Inferior parietal cortex (tissue), 1 donor: ENCODE measurements at regions not wholly inside any gene's neighbourhood (a gene's known extent, or its start where the extent isn't known, plus 50 kb on each side); places are given as distances from the start of the nearest gene placed in this dataset.
"Not testable (repeated sequence)": the region's sequence is repeated elsewhere in the genome, so short reads cannot be mapped to it uniquely, and the experiment has no call there.

ENCODE experiments used
- DNase-seq: peaks from one replicate; pipeline ENCODE4 v3.0.0-alpha.2; 2016; ENCODE audit errors: extremely low spot score

- DNase-seq = no peak
Measured at GRCh38 chr16:82301146-82301755, 131.2 kb upstream of the MPHOSPH6 start.

GRCh38 chr16:82300374-82300951 is 130.4 kb upstream of the MPHOSPH6 start:
- no peak for DNase-seq

DNA sequence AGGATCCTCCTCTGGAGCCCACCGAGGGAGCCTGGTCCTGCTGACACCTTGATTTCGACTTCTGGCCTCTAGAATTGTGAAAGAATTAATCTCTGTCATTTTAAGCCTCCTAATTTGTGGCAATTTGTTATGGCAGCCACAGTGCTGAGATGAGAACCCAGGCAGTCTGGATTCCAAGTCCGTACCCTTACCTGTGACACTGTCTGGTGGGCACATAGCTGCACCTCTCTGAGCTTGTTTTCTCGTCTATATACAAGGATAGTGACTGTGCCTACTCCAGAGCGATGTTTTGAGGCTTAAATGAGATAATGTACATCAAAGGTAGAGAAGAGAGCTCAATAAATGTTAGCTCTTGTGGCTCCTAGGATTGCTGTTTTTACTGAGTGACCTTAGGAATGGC is 128.4 kb upstream of the MPHOSPH6 start:
- DNase-seq = no peak

GRCh38 chr16:82295290-82296201 is 125.5 kb upstream of the MPHOSPH6 start:
- no peak for DNase-seq

DNA sequence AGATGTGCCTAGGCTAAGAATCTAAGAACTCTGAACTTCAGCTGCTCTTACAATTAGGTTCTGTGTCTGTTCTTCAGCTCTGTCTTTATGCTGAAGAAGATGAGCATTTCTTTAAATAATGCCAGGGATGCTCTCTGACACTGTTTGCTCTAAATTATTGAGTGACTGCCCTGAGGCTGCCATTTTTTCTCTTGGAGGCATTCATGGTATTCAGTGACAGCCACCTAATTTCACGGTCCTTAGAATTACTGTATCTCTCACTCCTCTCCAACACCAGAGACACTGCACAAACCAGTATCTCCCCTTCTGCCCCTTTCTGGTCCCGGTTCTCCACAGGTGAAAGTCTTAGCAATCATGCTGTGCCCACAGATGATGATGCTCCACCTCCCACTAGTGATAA is 123.6 kb upstream of the MPHOSPH6 start:
- DNase-seq = no peak

DNA sequence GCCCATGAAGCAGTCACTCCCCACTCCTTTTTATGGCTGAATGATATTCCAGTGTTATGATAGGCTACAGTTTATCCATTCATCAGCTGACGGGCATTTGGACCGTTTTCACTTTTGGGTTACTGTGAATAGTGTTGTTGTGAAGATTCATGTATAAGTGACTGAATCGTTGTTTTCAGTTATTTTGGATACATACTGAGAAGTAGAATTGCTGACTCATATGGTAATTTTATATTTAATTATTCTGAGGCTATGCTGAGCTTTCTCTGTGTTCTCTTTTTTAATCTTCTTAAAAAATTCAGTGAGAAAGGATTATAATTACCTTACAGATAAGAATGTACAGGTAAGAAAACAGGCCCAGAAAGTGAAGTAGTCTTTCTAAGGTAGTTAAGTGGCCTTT is 117.9 kb upstream of the MPHOSPH6 start:
- no peak for DNase-seq

- DNase-seq = no peak
Measured at GRCh38 chr16:82282662-82283061, 112.6 kb upstream of the MPHOSPH6 start.

DNA sequence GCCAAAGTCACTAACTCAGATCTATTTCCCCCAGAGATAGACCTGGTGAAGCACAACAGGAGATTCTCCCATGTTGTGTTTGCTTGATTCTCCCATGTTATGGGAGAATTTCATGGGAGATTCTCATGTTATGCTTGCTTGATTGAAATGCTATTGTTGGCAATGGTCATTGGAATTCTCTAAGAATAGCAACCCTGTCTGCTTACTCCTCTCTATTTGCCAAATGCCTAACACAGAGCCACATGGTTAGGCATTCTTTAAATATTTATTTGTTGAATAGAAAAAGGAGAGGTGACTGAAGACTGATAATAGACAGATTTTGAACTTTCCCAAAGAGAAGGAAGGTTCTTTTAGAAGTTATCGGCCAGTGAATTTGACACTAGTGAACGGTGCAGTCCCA is 111.5 kb upstream of the MPHOSPH6 start:
- no peak for DNase-seq

DNA sequence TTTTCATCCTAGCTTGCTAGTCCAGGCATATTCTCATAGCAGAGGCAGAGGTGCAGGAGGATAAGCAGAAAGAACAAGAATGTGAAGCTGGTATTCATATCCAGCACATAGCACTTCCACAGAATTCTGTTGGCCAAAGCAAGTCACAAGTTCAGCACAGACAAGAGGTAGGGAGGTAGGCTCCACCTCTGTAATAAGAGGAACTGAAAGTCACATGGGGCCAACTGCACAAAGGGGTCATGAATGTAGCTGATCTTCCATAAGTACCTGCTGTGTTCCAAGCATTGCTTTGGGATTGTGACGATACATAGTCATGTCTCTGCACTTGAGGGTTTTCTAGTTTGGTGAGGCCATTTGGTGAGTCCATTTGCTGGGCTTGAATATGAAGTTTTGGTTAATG is 110.8 kb upstream of the MPHOSPH6 start:
- no peak for DNase-seq

DNA sequence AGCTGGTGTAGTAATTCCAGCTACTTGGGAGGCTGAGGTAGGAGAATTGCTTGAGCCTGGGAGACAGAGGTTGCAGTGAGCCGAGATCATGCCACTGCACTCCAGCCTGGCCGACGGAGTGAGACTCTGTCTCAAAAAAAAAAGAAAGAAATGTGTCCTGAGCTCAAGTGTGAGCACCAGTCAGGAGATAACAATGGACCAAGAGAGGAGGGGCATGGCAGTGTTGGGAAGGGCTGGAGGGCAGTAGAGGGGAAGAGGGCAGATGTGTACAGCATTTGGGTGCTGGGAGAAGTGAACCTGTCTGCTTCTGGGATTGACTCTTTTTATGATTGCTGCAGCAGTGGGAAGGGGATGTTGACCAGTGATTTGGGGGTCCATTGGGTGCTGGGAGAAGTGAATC is 105.3 kb upstream of the MPHOSPH6 start:
- DNase-seq = not testable (repeated sequence)

DNA sequence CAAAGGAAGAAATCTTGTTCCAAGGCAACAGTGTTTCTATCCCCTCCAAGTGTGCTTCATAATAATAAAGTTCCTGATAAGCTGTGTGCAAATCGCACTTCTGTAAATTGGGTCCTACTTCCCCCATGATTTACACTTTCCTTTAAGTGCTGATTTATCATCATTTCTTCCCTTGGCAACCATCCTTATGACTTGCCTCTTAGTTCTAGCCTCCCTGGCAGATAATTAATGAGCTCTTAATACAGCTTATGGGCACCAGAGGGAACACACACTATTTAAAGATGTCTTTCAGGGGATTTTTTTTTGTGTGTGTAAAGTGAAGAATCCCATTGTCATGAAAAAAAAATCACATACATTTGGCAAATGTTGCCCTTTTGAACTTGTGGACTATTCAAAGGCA is 101.6 kb upstream of the MPHOSPH6 start:
- no peak for DNase-seq

GRCh38 chr16:82267675-82268074 is 97.7 kb upstream of the MPHOSPH6 start:
- not testable (repeated sequence) for DNase-seq

DNA sequence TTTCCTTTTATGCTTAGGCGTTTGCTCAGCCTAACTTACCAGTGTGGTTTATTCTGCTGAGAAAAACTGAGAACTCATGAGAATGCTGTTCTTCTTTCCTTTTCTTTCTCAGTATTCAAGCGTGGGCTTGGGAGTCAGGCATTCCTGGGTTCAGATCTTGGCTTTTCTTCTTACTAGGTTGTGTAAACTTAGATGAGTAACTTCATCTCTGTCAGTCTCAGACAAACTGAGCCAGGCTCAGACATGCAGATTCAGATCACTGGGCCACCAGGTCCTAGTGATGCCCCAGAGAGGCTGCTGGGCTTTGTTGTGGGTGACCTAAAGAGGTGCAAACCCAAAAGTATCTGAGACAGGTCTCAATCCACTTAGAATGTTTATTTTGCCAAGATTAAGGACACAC is 95.8 kb upstream of the MPHOSPH6 start:
- no peak for DNase-seq

GRCh38 chr16:82264756-82265155 is 94.7 kb upstream of the MPHOSPH6 start:
- DNase-seq = peak; percentile 6

DNA sequence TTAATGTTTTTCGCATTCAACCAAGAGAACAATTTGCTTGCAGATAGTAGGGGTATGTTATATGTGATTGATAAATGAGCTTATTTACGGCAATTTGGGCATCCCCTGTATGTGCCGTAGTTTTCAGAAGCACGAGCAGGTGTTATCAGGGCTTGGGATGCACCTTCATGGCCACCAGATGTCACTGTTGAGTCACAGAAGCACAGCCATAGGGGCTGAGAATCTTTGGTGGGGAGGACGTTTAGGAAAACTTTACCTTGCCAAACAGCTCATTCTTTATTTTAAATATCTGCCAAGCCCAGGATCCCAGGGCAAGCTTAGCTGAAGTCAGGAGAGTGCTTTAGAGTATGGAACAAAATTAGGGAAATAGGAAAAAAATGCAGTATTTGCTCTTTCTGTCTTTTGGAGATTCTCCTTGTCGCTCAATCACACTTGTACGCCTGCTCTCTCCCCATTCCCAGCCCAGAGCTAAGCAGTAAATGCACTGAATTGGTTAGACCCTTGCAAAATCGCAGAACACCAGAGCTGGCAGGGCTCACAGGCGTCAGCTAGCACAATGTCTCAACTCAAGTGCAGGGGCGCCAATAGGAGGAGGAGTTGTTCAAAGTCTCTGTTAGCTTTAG is 93.6 kb upstream of the MPHOSPH6 start:
- peak; percentile 92 for DNase-seq

GRCh38 chr16:82262244-82262643 is 92.2 kb upstream of the MPHOSPH6 start:
- DNase-seq = no peak

- no peak for DNase-seq
Measured at GRCh38 chr16:82260212-82260795, 90.3 kb upstream of the MPHOSPH6 start.

- no peak for DNase-seq
Measured at GRCh38 chr16:82259731-82260130, 89.7 kb upstream of the MPHOSPH6 start.

- DNase-seq = no peak
Measured at GRCh38 chr16:82257990-82258389, 88.0 kb upstream of the MPHOSPH6 start.

GRCh38 chr16:82252582-82252981 is 82.6 kb upstream of the MPHOSPH6 start:
- DNase-seq = no peak

GRCh38 chr16:82248677-82249076 is 78.7 kb upstream of the MPHOSPH6 start:
- no peak for DNase-seq

DNA sequence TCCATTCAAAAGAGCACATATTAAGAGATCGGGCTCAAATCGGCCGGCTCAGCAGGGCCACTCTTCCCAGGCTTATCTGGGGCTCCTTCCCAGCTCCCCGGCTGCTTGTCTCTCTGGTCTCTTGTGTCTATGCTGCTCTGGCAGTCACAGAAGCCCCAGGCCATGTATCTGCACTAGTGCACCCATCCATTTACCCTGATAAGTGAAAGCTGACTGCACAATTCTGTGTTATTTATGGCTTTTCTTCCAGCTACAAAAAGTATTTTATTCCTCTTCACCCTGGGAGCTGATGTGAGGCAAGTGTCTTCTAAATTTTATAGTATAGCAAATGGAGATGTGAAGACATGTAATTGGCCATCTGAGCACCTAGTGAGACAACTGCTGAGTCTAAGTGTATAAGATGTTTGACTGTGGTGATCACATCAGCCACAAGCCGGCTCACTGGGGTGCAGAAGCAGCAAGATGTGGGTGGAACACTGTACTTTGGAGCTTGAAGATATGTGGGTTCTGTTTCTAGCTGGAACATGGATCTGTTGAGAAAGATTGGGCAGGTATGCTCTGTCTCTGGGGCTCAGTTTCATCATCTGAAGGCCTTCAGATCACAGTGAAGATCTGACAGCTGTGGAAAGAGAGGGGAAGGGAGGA is 78.1 kb upstream of the MPHOSPH6 start:
- DNase-seq = no peak
